GM12891 (cell line): ENCODE measurements at regions not wholly inside any gene's neighbourhood (a gene's known extent, or its start where the extent isn't known, plus 50 kb on each side); places are given as distances from the start of the nearest gene placed in this dataset.

Experiments used
- PAX5 ChIP-seq: IDR thresholded peaks from 2 replicates; pipeline ENCODE4 v1.6.1; 2011; ENCODE audit warnings: low read length, moderate library complexity, mild to moderate bottlenecking; ENCODE audit not compliant: insufficient read depth, severe bottlenecking
- POLR2A ChIP-seq: IDR thresholded peaks from 2 replicates; pipeline ENCODE4 v1.6.1; 2011; ENCODE audit warnings: low read depth, low read length, control low read depth
- POLR2AphosphoS5 ChIP-seq: IDR thresholded peaks from 2 replicates; pipeline ENCODE4 v1.6.1; 2011; ENCODE audit warnings: low read depth, low read length, control low read depth
- SPI1 ChIP-seq: IDR thresholded peaks from 2 replicates; pipeline ENCODE4 v1.6.1; 2011; ENCODE audit warnings: low read depth, low read length, control low read depth

DNA sequence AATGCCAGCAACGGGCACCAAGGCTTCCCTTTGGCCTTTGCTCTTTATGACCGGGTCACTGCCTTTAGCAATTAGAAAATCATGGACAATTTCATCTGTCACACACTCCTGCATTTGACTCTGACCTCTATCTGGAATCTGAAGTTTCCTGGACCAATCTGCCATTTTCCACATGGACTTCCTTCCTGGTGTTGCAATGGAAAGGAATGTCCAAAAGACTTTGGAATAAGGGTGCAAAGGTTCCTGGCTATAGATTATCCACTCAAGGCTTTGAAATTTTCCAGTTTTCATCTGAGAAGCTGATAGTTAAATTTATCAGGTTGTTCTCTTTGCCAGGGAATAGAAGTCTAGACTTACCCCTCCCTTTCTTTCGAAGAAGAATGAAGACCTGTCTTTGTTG lies 523.1 kb upstream of the ZNF462 start:
- no peak for TF ChIP-seq POLR2AphosphoS5
- no peak for TF ChIP-seq POLR2A
- no peak for TF ChIP-seq SPI1
- TF ChIP-seq PAX5, result no peak
